H54 (cell line): ENCODE measurements at regions not wholly inside any gene's neighbourhood (a gene's known extent, or its start where the extent isn't known, plus 50 kb on each side); places are given as distances from the start of the nearest gene placed in this dataset.

Source experiments
- DNase-seq: peaks from one replicate; pipeline ENCODE4 v3.0.0; 2011; ENCODE audit warnings: low spot score, mixed read lengths; ENCODE audit not compliant: insufficient read length
- FAIRE-seq: peaks from 3 replicates; lab custom pipeline; 2011; peaks lifted over from hg19 to GRCh38; lab: Jason Lieb, UNC
- POLR2A ChIP-seq: IDR thresholded peaks from 2 replicates; pipeline ENCODE4 v1.6.1; 2011; ENCODE audit warnings: low read depth, mild to moderate bottlenecking, low read length

GRCh38 chr13:108460043-108460442 lies 169.4 kb upstream of the MYO16 start:
- DNase-seq (no peak), FAIRE-seq (peak; percentile 15)
- TF ChIP-seq POLR2A: no peak

- TF ChIP-seq POLR2A: no peak
- no peak for DNase-seq
- peak; percentile 20 for FAIRE-seq
Measured at GRCh38 chr13:108460746-108461145, 168.7 kb upstream of the MYO16 start.

- FAIRE-seq (peak; percentile 99), DNase-seq (peak; percentile 47)
Measured at GRCh38 chr13:108463340-108463739, 166.1 kb upstream of the MYO16 start.

GRCh38 chr13:108470921-108471320 lies 158.5 kb upstream of the MYO16 start:
- no peak for TF ChIP-seq POLR2A
- DNase-seq: no peak
- no peak for FAIRE-seq

More at GRCh38 chr13:108463340-108463739, 166.1 kb upstream of the MYO16 start:
- no peak for TF ChIP-seq POLR2A

- DNase-seq (no peak), FAIRE-seq (no peak)
- TF ChIP-seq POLR2A: no peak
Measured at GRCh38 chr13:108475181-108475580, 154.2 kb upstream of the MYO16 start.

GRCh38 chr13:108477376-108477775 lies 152.0 kb upstream of the MYO16 start:
- no peak for DNase-seq
- no peak for TF ChIP-seq POLR2A
- FAIRE-seq: no peak

- FAIRE-seq (no peak), DNase-seq (no peak)
- TF ChIP-seq POLR2A: no peak
Measured at GRCh38 chr13:108478179-108478578, 151.2 kb upstream of the MYO16 start.

- FAIRE-seq: no peak
- DNase-seq: no peak
- TF ChIP-seq POLR2A: no peak
Measured at GRCh38 chr13:108483981-108484380, 145.4 kb upstream of the MYO16 start.

GRCh38 chr13:108486096-108486495 lies 143.3 kb upstream of the MYO16 start:
- DNase-seq (no peak), FAIRE-seq (no peak)
- no peak for TF ChIP-seq POLR2A

GRCh38 chr13:108494991-108495645 lies 134.3 kb upstream of the MYO16 start:
- DNase-seq (no peak), FAIRE-seq (no peak)
- TF ChIP-seq POLR2A: no peak

- FAIRE-seq (no peak), DNase-seq (no peak)
- TF ChIP-seq POLR2A: no peak
Measured at GRCh38 chr13:108495646-108496361, 133.6 kb upstream of the MYO16 start.

GRCh38 chr13:108496362-108497210 lies 132.8 kb upstream of the MYO16 start:
- TF ChIP-seq POLR2A: no peak
- DNase-seq: no peak
- FAIRE-seq: no peak

- no peak for FAIRE-seq
- DNase-seq: no peak
- no peak for TF ChIP-seq POLR2A
Measured at GRCh38 chr13:108500711-108501110, 128.7 kb upstream of the MYO16 start.

- no peak for TF ChIP-seq POLR2A
- peak; percentile 94 for FAIRE-seq
- peak; percentile 20 for DNase-seq
Measured at GRCh38 chr13:108508263-108508662, 121.1 kb upstream of the MYO16 start.

GRCh38 chr13:108525827-108526226 lies 103.6 kb upstream of the MYO16 start:
- no peak for TF ChIP-seq POLR2A
- DNase-seq (no peak), FAIRE-seq (no peak)
